ENCODE measurements at regions not wholly inside any gene's neighbourhood (a gene's known extent, or its start where the extent isn't known, plus 50 kb on each side); places are given as distances from the start of the nearest gene placed in this dataset.
"Not testable (repeated sequence)": the region's sequence is repeated elsewhere in the genome, so short reads cannot be mapped to it uniquely, and the experiment has no call there.

- DNase-seq; intact Hi-C loops (cut with DNase I, micrococcal nuclease); H3K36me3 ChIP-seq (ENCODE audit: low read depth); H3K9me3 ChIP-seq; H3K4me1 ChIP-seq (ENCODE audit: low read depth); ATAC-seq; H3K4me3 ChIP-seq: not testable (repeated sequence)
These were observed 137.2 kb upstream of the C1QTNF3 start for GRCh38 chr5:34180225-34180624.

GRCh38 chr5:34180940-34181614 is 138.1 kb upstream of the C1QTNF3 start:
- H3K4me1 ChIP-seq (ENCODE audit: low read depth); H3K36me3 ChIP-seq (ENCODE audit: low read depth); intact Hi-C loops (cut with DNase I, micrococcal nuclease); H3K4me3 ChIP-seq; ATAC-seq; H3K9me3 ChIP-seq: not testable (repeated sequence)
- DNase-seq = peak in 2 of 3 donors; percentile 28 to 60

GRCh38 chr5:34185005-34185404 is 142.0 kb upstream of the C1QTNF3 start:
- DNase-seq; intact Hi-C loops (cut with DNase I, micrococcal nuclease); H3K9me3 ChIP-seq; ATAC-seq; H3K4me1 ChIP-seq (ENCODE audit: low read depth); H3K36me3 ChIP-seq (ENCODE audit: low read depth); H3K4me3 ChIP-seq: not testable (repeated sequence)

GRCh38 chr5:34185572-34185971 is 142.6 kb upstream of the C1QTNF3 start:
- H3K4me1 ChIP-seq (ENCODE audit: low read depth); H3K36me3 ChIP-seq (ENCODE audit: low read depth); intact Hi-C loops (cut with DNase I, micrococcal nuclease); ATAC-seq; DNase-seq; H3K9me3 ChIP-seq; H3K4me3 ChIP-seq: not testable (repeated sequence)

GRCh38 chr5:34186108-34186507 is 143.1 kb upstream of the C1QTNF3 start:
- intact Hi-C loops (cut with DNase I, micrococcal nuclease); H3K9me3 ChIP-seq; H3K36me3 ChIP-seq (ENCODE audit: low read depth); H3K4me1 ChIP-seq (ENCODE audit: low read depth); H3K4me3 ChIP-seq; ATAC-seq: not testable (repeated sequence)
- DNase-seq = peak in 1 of 3 donors; percentile 14

GRCh38 chr5:34186865-34187264 is 143.9 kb upstream of the C1QTNF3 start:
- H3K36me3 ChIP-seq (ENCODE audit: low read depth); intact Hi-C loops (cut with DNase I, micrococcal nuclease); ATAC-seq; H3K4me1 ChIP-seq (ENCODE audit: low read depth); H3K4me3 ChIP-seq; H3K9me3 ChIP-seq: not testable (repeated sequence)
- peak in 1 of 3 donors; percentile 9 for DNase-seq

GRCh38 chr5:34187441-34187840 is 144.4 kb upstream of the C1QTNF3 start:
- H3K4me1 ChIP-seq (ENCODE audit: low read depth); ATAC-seq; intact Hi-C loops (cut with DNase I, micrococcal nuclease); DNase-seq; H3K9me3 ChIP-seq; H3K4me3 ChIP-seq; H3K36me3 ChIP-seq (ENCODE audit: low read depth): not testable (repeated sequence)

GRCh38 chr5:34188001-34188822 is 145.2 kb upstream of the C1QTNF3 start:
- intact Hi-C loops (cut with DNase I, micrococcal nuclease); H3K4me3 ChIP-seq; ATAC-seq; H3K9me3 ChIP-seq; H3K4me1 ChIP-seq (ENCODE audit: low read depth); H3K36me3 ChIP-seq (ENCODE audit: low read depth): not testable (repeated sequence)
- DNase-seq = peak; percentile 49 to 73 (median 66)

GRCh38 chr5:34189246-34189645 is 146.2 kb upstream of the C1QTNF3 start:
- DNase-seq = peak; percentile 21 to 73 (median 41)
- H3K9me3 ChIP-seq; H3K4me1 ChIP-seq (ENCODE audit: low read depth); intact Hi-C loops (cut with DNase I, micrococcal nuclease); ATAC-seq; H3K36me3 ChIP-seq (ENCODE audit: low read depth); H3K4me3 ChIP-seq: not testable (repeated sequence)

- H3K9me3 ChIP-seq; intact Hi-C loops (cut with DNase I, micrococcal nuclease): not testable (repeated sequence)
- peak; percentile 12 to 71 (median 32) for DNase-seq
These were observed 146.9 kb upstream of the C1QTNF3 start for GRCh38 chr5:34189752-34190411.

GRCh38 chr5:34190466-34190865 is 147.5 kb upstream of the C1QTNF3 start:
- H3K4me1 ChIP-seq (ENCODE audit: low read depth); ATAC-seq; H3K36me3 ChIP-seq (ENCODE audit: low read depth); H3K4me3 ChIP-seq; H3K9me3 ChIP-seq; intact Hi-C loops (cut with DNase I, micrococcal nuclease): not testable (repeated sequence)
- peak; percentile 23 to 80 (median 41) for DNase-seq

More at GRCh38 chr5:34189752-34190411, 146.9 kb upstream of the C1QTNF3 start:
- H3K4me1 ChIP-seq (ENCODE audit: low read depth); ATAC-seq; H3K36me3 ChIP-seq (ENCODE audit: low read depth); H3K4me3 ChIP-seq: not testable (repeated sequence)

- ATAC-seq; H3K4me3 ChIP-seq; H3K4me1 ChIP-seq (ENCODE audit: low read depth); H3K36me3 ChIP-seq (ENCODE audit: low read depth); intact Hi-C loops (cut with DNase I, micrococcal nuclease); H3K9me3 ChIP-seq: not testable (repeated sequence)
- DNase-seq = peak; percentile 10 to 75 (median 47)
These were observed 148.3 kb upstream of the C1QTNF3 start for GRCh38 chr5:34191279-34191744.

GRCh38 chr5:34192064-34192922 is 149.3 kb upstream of the C1QTNF3 start:
- H3K4me3 ChIP-seq; ATAC-seq; intact Hi-C loops (cut with DNase I, micrococcal nuclease); H3K36me3 ChIP-seq (ENCODE audit: low read depth); H3K9me3 ChIP-seq; H3K4me1 ChIP-seq (ENCODE audit: low read depth): not testable (repeated sequence)
- DNase-seq = peak; percentile 23 to 76 (median 38)

All from mucosa of descending colon (tissue), 3 donors.